GM21360 (cell line): ENCODE measurements at regions not wholly inside any gene's neighbourhood (a gene's known extent, or its start where the extent isn't known, plus 50 kb on each side); places are given as distances from the start of the nearest gene placed in this dataset.
"Not testable (repeated sequence)": the region's sequence is repeated elsewhere in the genome, so short reads cannot be mapped to it uniquely, and the experiment has no call there.

ENCODE experiments used
- ATAC-seq: cut with Tn5 transposase; IDR thresholded peaks from one replicate; pipeline ENCODE4 v1.9.1; 2021; ENCODE audit warnings: mild to moderate bottlenecking, moderate library complexity; ENCODE audit not compliant: unreplicated experiment

GRCh38 chr12:20155374-20155773, 213.0 kb upstream of the PDE3A start:
- ATAC-seq: no peak

DNA sequence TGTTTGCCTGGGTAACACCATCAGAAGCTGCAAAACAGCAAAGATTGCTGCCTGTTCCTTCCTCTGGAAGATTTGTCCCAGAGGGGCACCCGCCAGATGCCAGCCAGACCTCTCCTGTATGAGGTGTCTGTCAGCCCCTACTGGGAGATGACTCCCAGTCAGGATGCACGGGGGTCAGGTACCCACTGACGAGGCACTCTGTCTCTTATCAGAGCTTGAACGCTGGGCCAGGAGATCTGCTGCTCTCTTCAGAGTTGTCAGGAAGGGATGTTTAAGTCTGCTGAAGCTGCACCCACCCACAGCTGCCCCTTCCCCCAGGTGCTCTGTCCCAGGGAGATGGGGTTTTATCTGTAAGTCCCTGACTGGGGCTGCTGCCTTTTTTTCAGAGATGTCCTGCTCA, 207.4 kb upstream of the PDE3A start:
- not testable (repeated sequence) for ATAC-seq

DNA sequence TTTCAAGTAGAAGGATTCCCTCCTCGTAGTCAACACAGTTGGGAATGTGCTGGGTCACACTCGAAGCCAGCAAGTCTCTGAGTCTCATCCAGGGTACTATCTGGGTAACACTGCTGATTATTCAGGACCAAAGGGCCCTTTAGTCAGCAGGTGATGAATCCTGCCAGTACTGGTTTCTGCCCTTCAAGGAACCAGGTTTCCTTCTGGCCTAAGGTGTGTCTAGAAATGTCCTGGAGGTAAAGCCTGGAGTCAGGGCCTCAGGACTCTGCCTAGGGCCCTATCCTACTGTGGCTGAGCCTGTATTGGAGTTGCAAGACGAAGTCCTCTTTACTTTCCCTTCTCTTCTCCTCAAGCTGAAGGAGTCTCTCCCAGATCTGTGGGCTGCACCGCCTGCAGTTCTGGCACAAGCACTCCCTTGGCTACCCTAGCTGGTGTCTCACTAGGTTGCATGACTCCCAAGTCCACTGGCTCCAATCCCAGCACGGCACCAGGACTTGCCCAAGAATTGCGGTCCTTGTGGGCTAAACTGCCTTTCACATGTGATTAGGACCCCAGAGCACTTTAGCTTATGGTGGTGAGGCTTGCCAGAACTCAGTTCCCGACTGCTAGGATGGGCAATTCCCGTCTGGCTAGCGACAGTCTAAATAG, 193.7 kb upstream of the PDE3A start:
- no peak for ATAC-seq

- no peak for ATAC-seq
Observed at GRCh38 chr12:20175704-20176388, 192.5 kb upstream of the PDE3A start.

GRCh38 chr12:20181416-20182180, 186.7 kb upstream of the PDE3A start:
- no peak for ATAC-seq

DNA sequence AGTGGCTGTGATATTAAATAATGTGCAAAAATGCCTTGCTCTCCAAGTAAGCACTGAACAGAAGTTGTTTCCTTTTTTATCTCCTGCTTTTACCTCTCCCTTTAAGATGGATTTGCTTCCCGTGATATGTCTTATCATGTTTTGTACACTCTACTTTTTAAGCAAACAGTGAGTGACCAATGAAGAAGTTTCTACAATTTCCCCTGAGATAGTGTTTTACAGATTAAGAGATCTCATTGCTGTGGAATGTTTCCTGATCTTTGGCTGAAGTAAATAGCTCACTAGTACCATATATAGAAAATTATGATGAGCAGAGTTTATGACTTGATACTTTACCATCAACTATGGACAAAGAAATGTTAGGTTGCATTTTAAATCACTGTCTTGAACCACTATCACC, 184.8 kb upstream of the PDE3A start:
- ATAC-seq: no peak

- ATAC-seq: no peak
Observed at GRCh38 chr12:20184514-20184913, 183.8 kb upstream of the PDE3A start.

DNA sequence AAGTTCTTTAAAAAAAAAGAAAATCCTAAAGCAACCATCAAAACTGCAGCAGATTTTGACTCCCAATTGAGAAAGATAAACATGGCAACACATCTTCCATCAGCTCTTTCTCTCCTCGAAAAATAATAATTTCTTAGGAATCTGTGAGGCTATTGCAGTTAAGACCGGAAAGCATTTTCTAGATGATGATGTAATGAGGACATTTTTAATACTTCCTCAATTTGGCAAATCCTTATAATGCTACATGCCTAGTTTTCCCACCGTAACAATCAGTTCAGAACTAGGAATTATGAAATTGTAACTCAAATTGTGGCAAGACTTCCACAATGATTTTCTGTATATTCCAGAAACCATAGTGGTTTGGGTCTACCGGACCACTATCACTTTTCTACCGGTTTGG, 180.9 kb upstream of the PDE3A start:
- ATAC-seq: no peak

- no peak for ATAC-seq
Observed at GRCh38 chr12:20188930-20189653, 179.2 kb upstream of the PDE3A start.

- no peak for ATAC-seq
Observed at GRCh38 chr12:20189767-20190166, 178.6 kb upstream of the PDE3A start.

GRCh38 chr12:20194171-20194570, 174.2 kb upstream of the PDE3A start:
- no peak for ATAC-seq

- ATAC-seq: no peak
Observed at GRCh38 chr12:20196767-20197166, 171.6 kb upstream of the PDE3A start.

DNA sequence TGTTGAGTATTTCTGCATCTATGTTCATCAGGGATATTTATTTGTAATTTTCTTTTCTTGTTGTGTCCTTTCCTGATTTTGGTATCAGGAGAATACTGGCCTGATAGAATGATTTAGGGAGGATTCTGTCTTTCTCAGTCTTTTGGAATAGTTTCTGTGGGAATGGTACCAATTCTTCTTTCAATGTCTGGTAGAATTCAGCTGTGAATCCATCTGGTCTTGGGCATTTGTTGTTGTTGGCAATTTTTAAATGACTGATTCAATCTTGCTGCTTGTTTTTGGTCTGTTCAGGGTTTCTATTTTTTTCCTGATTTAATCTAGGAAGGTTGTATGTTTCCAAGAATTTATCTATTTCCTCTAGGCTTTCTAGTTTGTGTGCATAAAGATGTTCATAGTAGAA, 170.9 kb upstream of the PDE3A start:
- no peak for ATAC-seq

- ATAC-seq: no peak
Observed at GRCh38 chr12:20199780-20200179, 168.6 kb upstream of the PDE3A start.

DNA sequence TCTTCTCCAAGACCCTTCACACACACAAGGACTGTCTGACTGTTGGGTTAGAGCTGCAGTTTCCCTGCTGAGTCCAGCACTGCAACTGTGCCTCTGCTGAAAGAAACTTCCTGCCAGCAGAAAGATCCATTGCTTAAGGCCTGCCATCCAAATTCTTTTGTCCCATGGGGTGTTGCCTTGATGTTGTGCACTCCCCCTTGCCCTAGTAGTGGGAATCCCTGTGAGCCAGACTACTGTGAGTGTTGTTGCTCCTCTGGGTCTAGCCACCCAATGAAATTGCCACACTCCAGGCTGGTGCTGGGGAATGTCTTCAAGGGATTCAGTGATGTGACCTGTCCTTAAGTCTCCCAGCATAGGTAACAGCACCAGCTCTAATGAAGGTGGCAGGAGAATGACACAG, 166.6 kb upstream of the PDE3A start:
- no peak for ATAC-seq

DNA sequence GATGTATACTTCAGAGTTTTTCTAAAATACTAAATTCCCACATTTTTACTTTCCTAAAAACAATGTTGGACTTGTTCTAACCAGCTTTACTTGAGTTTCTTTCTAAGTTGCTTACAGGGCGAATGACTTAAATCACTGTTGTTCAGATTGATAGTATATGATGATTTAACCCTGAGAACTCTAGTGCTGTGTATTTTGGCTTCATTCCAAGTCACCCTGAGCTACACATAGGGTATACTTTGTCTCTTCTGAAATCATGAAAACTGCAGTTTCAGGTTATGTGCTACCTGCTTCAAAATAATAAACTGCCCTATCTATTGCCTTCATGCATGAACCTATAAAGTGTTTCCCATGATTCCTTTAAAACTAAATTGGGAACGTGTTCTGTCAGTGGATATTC, 162.5 kb upstream of the PDE3A start:
- no peak for ATAC-seq

DNA sequence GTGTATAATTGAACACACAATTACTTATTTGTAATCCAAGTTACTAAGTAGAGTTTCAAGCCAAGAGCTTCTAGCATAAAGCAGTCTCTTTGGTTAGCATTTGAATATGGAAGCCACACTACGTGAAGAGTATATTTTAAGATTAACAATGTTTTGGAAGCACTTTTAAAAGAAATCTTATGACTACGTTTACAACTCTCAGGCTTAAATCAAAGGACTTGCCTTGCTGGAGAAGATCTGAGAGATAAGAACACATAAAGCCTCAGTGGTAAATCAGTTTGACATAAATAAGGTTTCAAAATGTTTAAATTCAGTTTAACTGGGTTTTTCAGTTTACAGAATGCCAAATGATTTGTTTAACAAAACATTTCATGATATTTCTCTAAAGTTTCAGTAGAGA, 161.9 kb upstream of the PDE3A start:
- no peak for ATAC-seq

GRCh38 chr12:20210621-20211215, 157.6 kb upstream of the PDE3A start:
- no peak for ATAC-seq

DNA sequence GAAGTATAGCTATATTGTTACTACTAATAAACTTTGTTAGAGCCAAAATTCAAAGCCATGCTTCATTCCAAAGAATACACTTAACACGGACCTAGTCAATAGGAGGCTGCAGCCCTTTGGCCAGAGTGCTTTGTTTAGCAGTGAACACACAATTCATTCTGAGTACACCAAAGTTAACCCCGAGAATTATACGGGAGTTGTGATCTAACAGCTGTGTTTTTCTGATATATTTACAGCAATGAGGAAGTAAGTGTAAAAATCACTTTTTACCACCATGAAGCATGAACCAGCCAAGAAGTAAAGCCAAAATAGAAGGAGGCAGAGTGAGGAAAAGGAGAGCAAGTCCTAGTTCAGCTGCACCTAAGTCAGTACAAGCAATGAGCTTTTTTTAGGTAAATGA, 156.8 kb upstream of the PDE3A start:
- no peak for ATAC-seq

DNA sequence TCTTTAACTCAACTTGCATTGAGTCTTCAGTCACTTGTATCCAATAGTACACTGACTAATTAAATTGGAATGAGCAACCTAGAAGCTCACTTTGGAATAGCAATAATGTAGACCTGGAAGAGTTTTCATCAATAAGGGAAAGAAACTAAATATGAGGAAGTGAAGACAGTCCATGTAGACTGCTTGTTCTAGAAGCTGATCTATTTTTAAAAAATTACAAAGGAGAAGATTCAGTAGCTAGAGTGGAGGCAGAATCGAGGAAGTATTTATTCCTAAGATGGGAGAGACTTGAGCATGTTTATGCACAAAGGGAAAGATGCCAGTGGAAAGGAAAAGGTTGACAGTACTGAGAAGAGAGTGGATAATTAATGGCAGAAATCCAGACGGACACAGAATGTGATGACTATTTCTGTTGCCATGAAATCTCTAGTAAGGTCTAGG, 156.3 kb upstream of the PDE3A start:
- ATAC-seq: no peak
